ENCODE measurements at regions not wholly inside any gene's neighbourhood (a gene's known extent, or its start where the extent isn't known, plus 50 kb on each side); places are given as distances from the start of the nearest gene placed in this dataset.

- no peak for TF ChIP-seq CTCF (IDR thresholded peaks at IDR 0.05; ENCODE audit: insufficient read depth, missing control alignments)
- FAIRE-seq (no peak), DNase-seq (ENCODE audit: insufficient read length, low spot score) (no peak)
Measured at GRCh38 chr9:17019398-17019797, 115.4 kb upstream of the CNTLN start.

GRCh38 chr9:17018540-17019196 lies 116.2 kb upstream of the CNTLN start:
- DNase-seq (ENCODE audit: insufficient read length, low spot score) (no peak), FAIRE-seq (no peak)
- TF ChIP-seq CTCF (IDR thresholded peaks at IDR 0.05; ENCODE audit: insufficient read depth, missing control alignments), result no peak

GRCh38 chr9:17017931-17018491 lies 116.8 kb upstream of the CNTLN start:
- no peak for FAIRE-seq
- DNase-seq (ENCODE audit: insufficient read length, low spot score), result no peak

GRCh38 chr9:17013891-17014290 lies 120.9 kb upstream of the CNTLN start:
- TF ChIP-seq CTCF (IDR thresholded peaks at IDR 0.05; ENCODE audit: insufficient read depth, missing control alignments), result no peak
- FAIRE-seq (no peak), DNase-seq (ENCODE audit: insufficient read length, low spot score) (no peak)

More at GRCh38 chr9:17017931-17018491, 116.8 kb upstream of the CNTLN start:
- no peak for TF ChIP-seq CTCF (IDR thresholded peaks at IDR 0.05; ENCODE audit: insufficient read depth, missing control alignments)

GRCh38 chr9:17013010-17013409 lies 121.8 kb upstream of the CNTLN start:
- no peak for TF ChIP-seq CTCF (IDR thresholded peaks at IDR 0.05; ENCODE audit: insufficient read depth, missing control alignments)
- FAIRE-seq, result no peak
- DNase-seq (ENCODE audit: insufficient read length, low spot score), result no peak

GRCh38 chr9:17011880-17012279 lies 123.0 kb upstream of the CNTLN start:
- TF ChIP-seq CTCF (IDR thresholded peaks at IDR 0.05; ENCODE audit: insufficient read depth, missing control alignments), result no peak
- DNase-seq (ENCODE audit: insufficient read length, low spot score) (no peak), FAIRE-seq (no peak)

- FAIRE-seq (no peak), DNase-seq (ENCODE audit: insufficient read length, low spot score) (no peak)
- no peak for TF ChIP-seq CTCF (IDR thresholded peaks at IDR 0.05; ENCODE audit: insufficient read depth, missing control alignments)
Measured at GRCh38 chr9:17009071-17009470, 125.8 kb upstream of the CNTLN start.
